H9 (cell line): ENCODE measurements at regions not wholly inside any gene's neighbourhood (a gene's known extent, or its start where the extent isn't known, plus 50 kb on each side); places are given as distances from the start of the nearest gene placed in this dataset.

Experiments used
- DNase-seq: peaks from one replicate; pipeline ENCODE4 v3.0.0-alpha.2; 2017
- H2AFZ ChIP-seq: one replicate; pipeline ENCODE4 v1.6.1; 2013; ENCODE audit warnings: mild to moderate bottlenecking, low read length, control low read depth, moderate library complexity
- H2AK5ac ChIP-seq: 2 replicates; pipeline ENCODE4 v1.6.1; 2013; ENCODE audit warnings: low read length, control low read depth, mixed read lengths; ENCODE audit not compliant: insufficient read length
- H2BK120ac ChIP-seq: one replicate; pipeline ENCODE4 v1.6.1; 2013; ENCODE audit warnings: low read depth, mild to moderate bottlenecking, low read length, control low read depth, inconsistent platforms; ENCODE audit not compliant: poor library complexity, severe bottlenecking
- H2BK12ac ChIP-seq: 2 replicates; pipeline ENCODE4 v1.6.1; 2013; ENCODE audit warnings: low read length, control low read depth, mixed read lengths, low read depth; ENCODE audit not compliant: insufficient read length
- H2BK15ac ChIP-seq: 2 replicates; pipeline ENCODE4 v1.6.1; 2013; ENCODE audit warnings: low read depth, low read length, control low read depth
- H2BK20ac ChIP-seq: one replicate; pipeline ENCODE4 v1.6.1; 2013; ENCODE audit warnings: low read depth, mild to moderate bottlenecking, low read length, control low read depth, inconsistent platforms; ENCODE audit not compliant: poor library complexity, severe bottlenecking
- H2BK5ac ChIP-seq: 2 replicates; pipeline ENCODE4 v1.6.1; 2013; ENCODE audit warnings: low read length, control low read depth, mixed read lengths; ENCODE audit not compliant: insufficient read length
- H3K14ac ChIP-seq: 2 replicates; pipeline ENCODE4 v1.6.1; 2013; ENCODE audit warnings: low read length, control low read depth; ENCODE audit not compliant: insufficient read depth
- H3K18ac ChIP-seq: 2 replicates; pipeline ENCODE4 v1.6.1; 2013; ENCODE audit warnings: low read depth, mild to moderate bottlenecking, mixed read lengths, low read length, control low read depth; ENCODE audit not compliant: insufficient read length
- H3K23ac ChIP-seq: 2 replicates; pipeline ENCODE4 v1.6.1; 2013; ENCODE audit warnings: low read length, control low read depth, mixed read lengths, low read depth; ENCODE audit not compliant: insufficient read length
- H3K23me2 ChIP-seq: 2 replicates; pipeline ENCODE4 v1.6.1; 2013; ENCODE audit warnings: low read depth, mild to moderate bottlenecking, mixed read lengths, low read length, control low read depth; ENCODE audit not compliant: insufficient read length, poor library complexity, severe bottlenecking
- H3K27ac ChIP-seq: 2 replicates; pipeline ENCODE4 v1.5.1; 2013; ENCODE audit warnings: low read length, control low read depth, mixed read lengths, low read depth; ENCODE audit not compliant: insufficient read length
- H3K27me3 ChIP-seq: 2 replicates; pipeline ENCODE4 v1.6.1; 2013; ENCODE audit warnings: low read length, control low read depth, inconsistent platforms; ENCODE audit not compliant: insufficient read depth
- H3K4ac ChIP-seq: 2 replicates; pipeline ENCODE4 v1.6.1; 2013; ENCODE audit warnings: low read depth, mild to moderate bottlenecking, control low read depth, inconsistent platforms, low read length, moderate library complexity
- H3K4me1 ChIP-seq: 2 replicates; pipeline ENCODE4 v1.6.1; 2013; ENCODE audit warnings: low read length, control low read depth, inconsistent platforms; ENCODE audit not compliant: insufficient read depth
- H3K4me2 ChIP-seq: 2 replicates; pipeline ENCODE4 v1.6.1; 2013; ENCODE audit warnings: low read length, control low read depth, mixed read lengths; ENCODE audit not compliant: insufficient read length, insufficient read depth
- H3K56ac ChIP-seq: 2 replicates; pipeline ENCODE4 v1.6.1; 2013; ENCODE audit warnings: low read depth, mild to moderate bottlenecking, mixed read lengths, low read length, control low read depth; ENCODE audit not compliant: insufficient read length
- H3K79me1 ChIP-seq: 2 replicates; pipeline ENCODE4 v1.6.1; 2013; ENCODE audit warnings: low read depth, mild to moderate bottlenecking, moderate library complexity, low read length, control low read depth, inconsistent platforms; ENCODE audit not compliant: insufficient read depth, poor library complexity, severe bottlenecking
- H3K79me2 ChIP-seq: 2 replicates; pipeline ENCODE4 v1.6.1; 2013; ENCODE audit warnings: low read length, control low read depth, inconsistent platforms; ENCODE audit not compliant: insufficient read depth
- H3K9ac ChIP-seq: 2 replicates; pipeline ENCODE4 v1.6.1; 2013; ENCODE audit warnings: low read length, control low read depth, mixed read lengths; ENCODE audit not compliant: insufficient read length; ENCODE audit errors: extremely low read depth
- H3K9me3 ChIP-seq: one replicate; pipeline ENCODE4 v1.6.1; 2013; ENCODE audit warnings: low read depth, low read length, inconsistent platforms; ENCODE audit not compliant: control insufficient read depth
- H3T11ph ChIP-seq: one replicate; pipeline ENCODE4 v1.6.1; 2013; ENCODE audit warnings: mild to moderate bottlenecking, low read length, control low read depth, inconsistent platforms
- H4K20me1 ChIP-seq: one replicate; pipeline ENCODE4 v1.6.1; 2013; ENCODE audit not compliant: control insufficient read depth, insufficient read length, insufficient read depth
- H4K5ac ChIP-seq: 2 replicates; pipeline ENCODE4 v1.6.1; 2013; ENCODE audit warnings: low read depth, mild to moderate bottlenecking, mixed read lengths, low read length, control low read depth; ENCODE audit not compliant: insufficient read length
- H4K8ac ChIP-seq: replicated peaks from 2 replicates; pipeline ENCODE4 v1.6.1; 2013; ENCODE audit warnings: low read length, control low read depth, mixed read lengths, low read depth; ENCODE audit not compliant: insufficient read length
- H4K91ac ChIP-seq: 2 replicates; pipeline ENCODE4 v1.6.1; 2013; ENCODE audit warnings: low read depth, mild to moderate bottlenecking, moderate library complexity, mixed read lengths, low read length, control low read depth; ENCODE audit not compliant: insufficient read length
- H3K27ac Mint-ChIP-seq, 3 experiments: 2 replicates in 2 of 3; 3 replicates in 1 of 3; pipeline ENCODE4 v1.8.0; 2020 to 2021; ENCODE audit warnings: mixed read lengths in 3 of 3, mild to moderate bottlenecking in 1 of 3, moderate library complexity in 1 of 3
- H3K27me3 Mint-ChIP-seq: 2 replicates; pipeline ENCODE4 v1.8.0; 2021; ENCODE audit warnings: low read depth, mild to moderate bottlenecking, moderate library complexity, mixed read lengths
- H3K36me3 Mint-ChIP-seq, 3 experiments: 2 replicates in 2 of 3; 3 replicates in 1 of 3; pipeline ENCODE4 v1.8.0; 2020 to 2021; ENCODE audit warnings: low read depth in 3 of 3, mixed read lengths in 3 of 3; ENCODE audit not compliant: insufficient read depth in 1 of 3
- H3K4me1 Mint-ChIP-seq, 2 experiments: 2 replicates each; pipeline ENCODE4 v1.8.0; 2020; ENCODE audit warnings: mixed read lengths in 2 of 2
- H3K4me3 Mint-ChIP-seq, 2 experiments: 2 replicates in 1 of 2; 3 replicates in 1 of 2; pipeline ENCODE4 v1.8.0; 2020 to 2021; ENCODE audit warnings: mild to moderate bottlenecking in 2 of 2, mixed read lengths in 2 of 2, moderate library complexity in 1 of 2
- H3K9me3 Mint-ChIP-seq, 2 experiments: 2 replicates in 1 of 2; 3 replicates in 1 of 2; pipeline ENCODE4 v1.8.0; 2020; ENCODE audit warnings: mild to moderate bottlenecking in 2 of 2, mixed read lengths in 2 of 2, moderate library complexity in 1 of 2
- CTCF ChIP-seq: fragments of 200-600 bp; sonication (generic); conservative IDR thresholded peaks from 3 replicates; pipeline ENCODE4 v1.8.0; 2021; ENCODE audit warnings: antibody characterized with exemption, mild to moderate bottlenecking
- WGBS: extraction: QIAGEN DNeasy Blood & Tissue Kit; methylation state at CpG from one replicate; pipeline ENCODE4 v1.1.7; 2013; ENCODE audit warnings: missing lambda C conversion rate, low lambda C conversion rate, mixed read lengths; ENCODE audit not compliant: insufficient read length; ENCODE audit errors: extremely low coverage; 5-methylcytosine and 5-hydroxymethylcytosine counted together

GRCh38 chr14:81974543-81974942 is 440.9 kb upstream of the SEL1L start:
- no peak overlapping the region for H2BK20ac ChIP-seq
- H2AK5ac ChIP-seq: no peak overlapping the region
- Mint-ChIP-seq H3K4me1 (peaks cover 9 to 13% of the 10 kb centered on the region in 2 experiments), H3K4me3 (no peak overlapping the region), H3K9me3 (peaks cover 4 to 7% of the 10 kb centered on the region in 2 experiments), H3K36me3 (peaks cover under 1 to 5% (median 2%) of the 10 kb centered on the region in 3 experiments; a peak in 5 of 7 replicates), H3K27me3 (no peaks in the 10 kb centered on the region), H3K27ac (no peak overlapping the region; a peak in 1 of 7 replicates)
- H3T11ph ChIP-seq: no peak overlapping the region
- H2BK15ac ChIP-seq: no peak overlapping the region
- H3K23me2 ChIP-seq: no peaks in the 10 kb centered on the region
- H4K8ac ChIP-seq: no peak overlapping the region
- no CpG with 5 or more reads among the region's 2 CpGs for WGBS
- H3K79me2 ChIP-seq: no peaks in the 10 kb centered on the region
- no peak overlapping the region for H2BK5ac ChIP-seq
- H2BK120ac ChIP-seq: no peak overlapping the region
- H3K9ac ChIP-seq: no peak overlapping the region
- H3K4me2 ChIP-seq: no peak overlapping the region
- H2BK12ac ChIP-seq: no peak overlapping the region
- no peak overlapping the region for H4K91ac ChIP-seq
- H3K27me3 ChIP-seq: no peaks in the 10 kb centered on the region
- no peaks in the 10 kb centered on the region for H3K79me1 ChIP-seq
- no peak overlapping the region for H3K4ac ChIP-seq
- no peaks in the 10 kb centered on the region for H4K20me1 ChIP-seq
- no peak for DNase-seq
- no peak for TF ChIP-seq CTCF
- no peaks in the 10 kb centered on the region for H3K9me3 ChIP-seq
- H3K27ac ChIP-seq: no peak overlapping the region
- H3K56ac ChIP-seq: no peak overlapping the region
- no peak overlapping the region for H3K18ac ChIP-seq
- H3K4me1 ChIP-seq: no peaks in the 10 kb centered on the region
- H3K14ac ChIP-seq: no peak overlapping the region
- no peak overlapping the region for H2AFZ ChIP-seq
- H4K5ac ChIP-seq: no peak overlapping the region
- no peak overlapping the region for H3K23ac ChIP-seq
